WTC11 (cell line): ENCODE measurements at regions not wholly inside any gene's neighbourhood (a gene's known extent, or its start where the extent isn't known, plus 50 kb on each side); places are given as distances from the start of the nearest gene placed in this dataset.
A peak's percentile ranks its signal among the peaks of the same experiment; 100 is the strongest.

Experiments used
- ATAC-seq: fragments of 200-7000 bp; cut with Tn5 transposase; 2 replicates; pipeline ENCODE4 v1.10.0; 2021; ENCODE audit warnings: mild to moderate bottlenecking, moderate library complexity
- CTCF ChIA-PET: fragments of 300-600 bp; sonication (Branson Sonifier 250); formaldehyde crosslinking; loops from one replicate; lab custom pipeline; 2021; ENCODE audit warnings: antibody characterized with exemption; lab: Charles Lee
- POLR2A ChIA-PET: fragments of 350-600 bp; sonication (Branson Sonifier 250); formaldehyde crosslinking; loops from one replicate; lab custom pipeline; 2021; ENCODE audit warnings: antibody characterized with exemption; lab: Charles Lee
- DNase-seq: peaks from one replicate; pipeline ENCODE4 v3.0.0; 2021; ENCODE audit warnings: low spot score
- H3K27ac Mint-ChIP-seq: 2 replicates; pipeline ENCODE4 v1.8.0; 2021; ENCODE audit warnings: mixed read lengths
- H3K27me3 Mint-ChIP-seq: 2 replicates; pipeline ENCODE4 v1.8.0; 2021; ENCODE audit warnings: low read depth, mild to moderate bottlenecking, moderate library complexity, mixed read lengths
- H3K36me3 Mint-ChIP-seq: 2 replicates; pipeline ENCODE4 v1.8.0; 2021; ENCODE audit warnings: mixed read lengths
- H3K4me1 Mint-ChIP-seq: 2 replicates; pipeline ENCODE4 v1.8.0; 2022; ENCODE audit warnings: mixed read lengths
- H3K4me3 Mint-ChIP-seq: 2 replicates; pipeline ENCODE4 v1.8.0; 2021; ENCODE audit warnings: mild to moderate bottlenecking, moderate library complexity, mixed read lengths
- H3K9me3 Mint-ChIP-seq: 2 replicates; pipeline ENCODE4 v1.8.0; 2021; ENCODE audit warnings: mixed read lengths
- AFF4 ChIP-seq: sonication (generic); formaldehyde crosslinking; IDR thresholded peaks from 2 replicates; pipeline ENCODE4 v1.8.1; 2023; ENCODE audit warnings: mild to moderate bottlenecking, missing genetic modification reagents, borderline replicate concordance
- E2F1 ChIP-seq: sonication (generic); formaldehyde crosslinking; IDR thresholded peaks from 2 replicates; pipeline ENCODE4 v1.8.0; 2022; ENCODE audit warnings: mild to moderate bottlenecking, missing genetic modification reagents
- ELF4 ChIP-seq: sonication (generic); formaldehyde crosslinking; IDR thresholded peaks from 2 replicates; pipeline ENCODE4 v1.8.1; 2022; ENCODE audit warnings: low read depth, mild to moderate bottlenecking, moderate library complexity, missing genetic modification reagents
- EMX1 ChIP-seq: fragments of 250-450 bp; sonication (Bioruptor Pico); IDR thresholded peaks from 2 replicates; pipeline ENCODE4 v1.8.0; 2021; ENCODE audit warnings: mild to moderate bottlenecking
- ESRRA ChIP-seq: sonication (generic); formaldehyde crosslinking; IDR thresholded peaks from 2 replicates; pipeline ENCODE4 v1.8.1; 2022; ENCODE audit warnings: mild to moderate bottlenecking, missing genetic modification reagents, borderline replicate concordance
- GABPB1 ChIP-seq: sonication (generic); formaldehyde crosslinking; IDR thresholded peaks from 2 replicates; pipeline ENCODE4 v1.8.1; 2023; ENCODE audit warnings: mild to moderate bottlenecking, missing genetic modification reagents
- HMGA2 ChIP-seq: fragments of 250-450 bp; sonication (Bioruptor Pico); IDR thresholded peaks from 2 replicates; pipeline ENCODE4 v1.4.0; 2021; ENCODE audit warnings: mild to moderate bottlenecking, moderate library complexity
- IRF1 ChIP-seq: sonication (generic); formaldehyde crosslinking; IDR thresholded peaks from 2 replicates; pipeline ENCODE4 v1.8.0; 2023; ENCODE audit warnings: missing genetic modification reagents
- MXD4 ChIP-seq: fragments of 250-450 bp; sonication (Bioruptor Pico); IDR thresholded peaks from 2 replicates; pipeline ENCODE4 v1.8.0; 2021; ENCODE audit warnings: mild to moderate bottlenecking, moderate library complexity, borderline replicate concordance
- MYBL2 ChIP-seq: sonication (generic); formaldehyde crosslinking; IDR thresholded peaks from 2 replicates; pipeline ENCODE4 v1.8.1; 2023; ENCODE audit warnings: mild to moderate bottlenecking, moderate library complexity, missing genetic modification reagents
- NFATC4 ChIP-seq: fragments of 250-450 bp; sonication (Bioruptor Pico); IDR thresholded peaks from 2 replicates; pipeline ENCODE4 v1.9.0; 2021; ENCODE audit warnings: mild to moderate bottlenecking
- NR1H2 ChIP-seq: sonication (generic); formaldehyde crosslinking; IDR thresholded peaks from 2 replicates; pipeline ENCODE4 v1.9.0; 2021; ENCODE audit warnings: mild to moderate bottlenecking, moderate library complexity, missing genetic modification reagents
- OVOL2 ChIP-seq: fragments of 250-450 bp; sonication (Bioruptor Pico); IDR thresholded peaks from 2 replicates; pipeline ENCODE4 v1.9.0; 2021; ENCODE audit warnings: mild to moderate bottlenecking, borderline replicate concordance
- RORB ChIP-seq: fragments of 250-450 bp; sonication (Bioruptor Pico); IDR thresholded peaks from 2 replicates; pipeline ENCODE4 v1.9.0; 2021; ENCODE audit warnings: mild to moderate bottlenecking
- SOX15 ChIP-seq: fragments of 250-450 bp; sonication (Bioruptor Pico); IDR thresholded peaks from 2 replicates; pipeline ENCODE4 v1.9.0; 2021; ENCODE audit warnings: mild to moderate bottlenecking
- SP1 ChIP-seq: sonication (generic); formaldehyde crosslinking; conservative IDR thresholded peaks from 2 replicates; pipeline ENCODE4 v1.8.1; 2022; ENCODE audit warnings: missing genetic modification reagents
- TCF7 ChIP-seq: sonication (generic); formaldehyde crosslinking; IDR thresholded peaks from 2 replicates; pipeline ENCODE4 v1.8.0; 2022; ENCODE audit warnings: mild to moderate bottlenecking, low read depth, missing genetic modification reagents, moderate library complexity
- TEAD4 ChIP-seq: sonication (generic); formaldehyde crosslinking; IDR thresholded peaks from 2 replicates; pipeline ENCODE4 v1.8.0; 2022; ENCODE audit warnings: mild to moderate bottlenecking, missing genetic modification reagents
- TP53 ChIP-seq: sonication (generic); formaldehyde crosslinking; IDR thresholded peaks from 2 replicates; pipeline ENCODE4 v1.8.1; 2023; ENCODE audit warnings: mild to moderate bottlenecking, missing genetic modification reagents
- ZBTB21 ChIP-seq: sonication (generic); formaldehyde crosslinking; IDR thresholded peaks from 2 replicates; pipeline ENCODE4 v1.8.1; 2023; ENCODE audit warnings: mild to moderate bottlenecking, missing genetic modification reagents, borderline replicate concordance
- ZBTB43 ChIP-seq: sonication (generic); formaldehyde crosslinking; IDR thresholded peaks from 2 replicates; pipeline ENCODE4 v1.8.1; 2023; ENCODE audit warnings: mild to moderate bottlenecking, missing genetic modification reagents
- ZNF138 ChIP-seq: sonication (generic); formaldehyde crosslinking; conservative IDR thresholded peaks from 2 replicates; pipeline ENCODE4 v1.8.1; 2022; ENCODE audit warnings: mild to moderate bottlenecking, moderate library complexity, missing genetic modification reagents
- ZNF317 ChIP-seq: sonication (generic); formaldehyde crosslinking; IDR thresholded peaks from 2 replicates; pipeline ENCODE4 v1.8.1; 2023; ENCODE audit warnings: low read depth, mild to moderate bottlenecking, moderate library complexity, missing genetic modification reagents, borderline replicate concordance
- ZNF425 ChIP-seq: fragments of 250-450 bp; sonication (Bioruptor Pico); conservative IDR thresholded peaks from 2 replicates; pipeline ENCODE4 v1.9.0; 2021; ENCODE audit warnings: mild to moderate bottlenecking

GRCh38 chr9:31500422-31500821 lies 884.0 kb upstream of the ACO1 start:
- DNase-seq (no peak), ATAC-seq (no peak)
- TF ChIP-seq E2F1 (no peak), TP53 (CRISPR knock-in tag) (no peak), TCF7 (CRISPR knock-in tag) (no peak), IRF1 (CRISPR knock-in tag) (no peak), TEAD4 (CRISPR knock-in tag) (no peak), HMGA2 (no peak), SP1 (CRISPR knock-in tag) (no peak)
- Mint-ChIP-seq H3K27me3 (no peaks in the 10 kb centered on the region; the same call in 1 of the 2 replicates), H3K4me3 (no peak overlapping the region), H3K4me1 (no peaks in the 10 kb centered on the region), H3K36me3 (peaks cover 22% of the 10 kb centered on the region), H3K27ac (no peak overlapping the region), H3K9me3 (peaks cover 24% of the 10 kb centered on the region)
- POLR2A ChIA-PET = no interaction called here
- CTCF ChIA-PET = no interaction called here

- no peak overlapping the region for H3K27ac Mint-ChIP-seq
- peaks cover 18% of the 10 kb centered on the region for H3K9me3 Mint-ChIP-seq
- H3K27me3 Mint-ChIP-seq = no peaks in the 10 kb centered on the region; the same call in 1 of the 2 replicates
- TF ChIP-seq OVOL2 (CRISPR knock-in tag) (no peak), ZNF138 (CRISPR knock-in tag) (no peak), SOX15 (no peak), MYBL2 (CRISPR knock-in tag) (no peak), ZBTB43 (no peak), ZNF317 (no peak), ZNF425 (no peak), NR1H2 (CRISPR knock-in tag) (no peak), NFATC4 (CRISPR knock-in tag) (no peak), AFF4 (CRISPR knock-in tag) (no peak), RORB (CRISPR knock-in tag) (no peak), ELF4 (CRISPR knock-in tag) (no peak), ZBTB21 (CRISPR knock-in tag) (no peak), TP53 (CRISPR knock-in tag) (no peak), ESRRA (CRISPR knock-in tag) (no peak), EMX1 (CRISPR knock-in tag) (no peak), MXD4 (no peak), GABPB1 (CRISPR knock-in tag) (no peak)
- H3K4me1 Mint-ChIP-seq = peaks cover 11% of the 10 kb centered on the region
- DNase-seq (peak; percentile 51), ATAC-seq (peak; percentile 69)
- CTCF ChIA-PET = no interaction called here
- POLR2A ChIA-PET = no interaction called here
- H3K36me3 Mint-ChIP-seq = no peaks in the 10 kb centered on the region; the same call in 1 of the 2 replicates
- no peak overlapping the region for H3K4me3 Mint-ChIP-seq
Measured at GRCh38 chr9:31519011-31519410, 865.4 kb upstream of the ACO1 start.
